SH-SY5Y (cell line): ENCODE measurements at regions not wholly inside any gene's neighbourhood (a gene's known extent, or its start where the extent isn't known, plus 50 kb on each side); places are given as distances from the start of the nearest gene placed in this dataset.

Experiments
- GATA2 ChIP-seq: IDR thresholded peaks from 2 replicates; pipeline ENCODE4 v1.6.1; 2011; ENCODE audit warnings: mild to moderate bottlenecking, low read depth, low read length
- GATA3 ChIP-seq: IDR thresholded peaks from 2 replicates; pipeline ENCODE4 v1.6.1; 2011; ENCODE audit warnings: low read depth, mild to moderate bottlenecking, low read length, moderate library complexity

DNA sequence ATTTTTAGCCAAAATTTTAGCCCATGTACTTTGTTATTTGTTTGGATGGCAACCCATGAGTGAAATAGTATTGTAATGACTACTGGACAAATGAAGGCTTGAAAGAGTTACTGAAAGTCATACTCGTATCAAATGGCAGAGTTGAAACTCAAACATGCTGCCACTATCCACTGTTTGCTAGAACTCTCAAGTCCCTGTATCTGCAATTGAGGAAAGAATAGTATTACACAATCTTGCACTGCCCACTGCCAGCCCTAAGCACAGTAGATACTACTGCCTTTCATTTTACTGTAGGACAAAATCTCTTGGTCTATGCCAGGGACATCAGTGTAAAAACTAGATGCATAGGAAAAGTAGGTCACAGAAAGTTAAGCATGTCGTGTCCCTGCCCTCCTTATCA lies 581.1 kb upstream of the PLXNA2 start:
- TF ChIP-seq GATA2 (no peak), GATA3 (no peak)
